Cardiac muscle cell (in vitro differentiated cells and primary cell): ENCODE measurements at regions not wholly inside any gene's neighbourhood (a gene's known extent, or its start where the extent isn't known, plus 50 kb on each side); places are given as distances from the start of the nearest gene placed in this dataset.

ENCODE experiments used
- DNase-seq, 2 donors: peaks; one replicate each; pipeline versions ENCODE4 v3.0.0 to v3.0.0-alpha.2; 2010 to 2017; ENCODE audit warnings: low read depth in 1 of 2, low spot score in 1 of 2
- H3K27ac ChIP-seq: fragments of 200-600 bp; sonication (generic); 2 replicates; pipeline ENCODE4 v1.5.1; 2016
- H3K27me3 ChIP-seq: fragments of 200-600 bp; sonication (generic); 2 replicates; pipeline ENCODE4 v1.6.0; 2016; ENCODE audit warnings: control low read depth
- H3K36me3 ChIP-seq: fragments of 200-600 bp; sonication (generic); 2 replicates; pipeline ENCODE4 v1.5.1; 2016; ENCODE audit warnings: control low read depth
- H3K4me1 ChIP-seq: fragments of 200-600 bp; sonication (generic); 2 replicates; pipeline ENCODE4 v1.8.1; 2017; ENCODE audit warnings: low read depth, mild to moderate bottlenecking, mixed run types
- H3K4me3 ChIP-seq: fragments of 200-600 bp; sonication (generic); 2 replicates; pipeline ENCODE4 v1.5.1; 2016; ENCODE audit warnings: mild to moderate bottlenecking
- H3K9me3 ChIP-seq: fragments of 200-600 bp; sonication (generic); 2 replicates; pipeline ENCODE4 v1.5.1; 2017; ENCODE audit warnings: low read depth, mild to moderate bottlenecking, control low read depth
- CTCF ChIP-seq: IDR thresholded peaks from 2 replicates; pipeline ENCODE4 v1.5.1; 2012; ENCODE audit warnings: low read depth, mild to moderate bottlenecking, low read length

- no peak for TF ChIP-seq CTCF
- no peaks in the 10 kb centered on the region for H3K4me1 ChIP-seq
- H3K27me3 ChIP-seq: no peaks in the 10 kb centered on the region
- H3K27ac ChIP-seq: no peak overlapping the region
- H3K36me3 ChIP-seq: no peaks in the 10 kb centered on the region
- DNase-seq: no peak
- no peak overlapping the region for H3K4me3 ChIP-seq
- H3K9me3 ChIP-seq: no peaks in the 10 kb centered on the region
Measured at GRCh38 chr5:58263296-58263695, 196.6 kb downstream of the PLK2 start.

- no peak for TF ChIP-seq CTCF
- Histone ChIP-seq H3K27ac (no peak overlapping the region), H3K9me3 (no peaks in the 10 kb centered on the region), H3K4me1 (no peaks in the 10 kb centered on the region), H3K36me3 (no peaks in the 10 kb centered on the region), H3K4me3 (no peak overlapping the region), H3K27me3 (no peaks in the 10 kb centered on the region)
- no peak for DNase-seq
Measured at GRCh38 chr5:58262226-58262625, 197.7 kb downstream of the PLK2 start.

GRCh38 chr5:58261605-58262004 lies 198.3 kb downstream of the PLK2 start:
- no peak for TF ChIP-seq CTCF
- no peaks in the 10 kb centered on the region for H3K36me3 ChIP-seq
- peak in 1 of 2 donors; percentile 78 for DNase-seq
- H3K4me1 ChIP-seq: no peaks in the 10 kb centered on the region
- no peak overlapping the region for H3K4me3 ChIP-seq
- H3K27me3 ChIP-seq: no peaks in the 10 kb centered on the region
- no peak overlapping the region for H3K27ac ChIP-seq
- H3K9me3 ChIP-seq: no peaks in the 10 kb centered on the region

- H3K27ac ChIP-seq: no peak overlapping the region
Measured at GRCh38 chr5:58260243-58260642, 199.6 kb downstream of the PLK2 start.

GRCh38 chr5:58259685-58260152 lies 200.2 kb downstream of the PLK2 start:
- DNase-seq: peak; percentile 11 to 64
- no peak overlapping the region for H3K27ac ChIP-seq

More at GRCh38 chr5:58260243-58260642, 199.6 kb downstream of the PLK2 start:
- no peak for DNase-seq
- Histone ChIP-seq H3K4me3 (no peak overlapping the region), H3K9me3 (no peaks in the 10 kb centered on the region), H3K36me3 (no peaks in the 10 kb centered on the region), H3K4me1 (no peaks in the 10 kb centered on the region), H3K27me3 (no peaks in the 10 kb centered on the region)
- TF ChIP-seq CTCF: no peak

More at GRCh38 chr5:58259685-58260152, 200.2 kb downstream of the PLK2 start:
- Histone ChIP-seq H3K4me3 (no peak overlapping the region), H3K27me3 (no peaks in the 10 kb centered on the region), H3K36me3 (no peaks in the 10 kb centered on the region), H3K4me1 (no peaks in the 10 kb centered on the region), H3K9me3 (no peaks in the 10 kb centered on the region)
- TF ChIP-seq CTCF: no peak
